IMR-90 (cell line): ENCODE measurements at regions not wholly inside any gene's neighbourhood (a gene's known extent, or its start where the extent isn't known, plus 50 kb on each side); places are given as distances from the start of the nearest gene placed in this dataset.

Experiments
- ATAC-seq: fragments of 200-7000 bp; cut with Tn5 transposase; 2 replicates; pipeline ENCODE4 v1.9.1; 2020; ENCODE audit warnings: low read depth, mild to moderate bottlenecking, moderate library complexity
- BruUV-seq: library from RNA; stranded (reverse); fragments of 400-500 nt; replicated peaks from 2 replicates; lab custom pipeline; 2021; lab: Mats Ljungman, UMichigan
- CTCF ChIA-PET: fragments of 300-600 bp; formaldehyde crosslinking; extraction: SDS; loops from one replicate; lab custom pipeline; 2021; ENCODE audit warnings: antibody characterized with exemption; lab: Yijun Ruan, JAX
- POLR2A ChIA-PET: fragments of 300-600 bp; sonication (Branson Sonifier 250); formaldehyde crosslinking; loops from one replicate; lab custom pipeline; 2022; ENCODE audit warnings: antibody characterized with exemption; ENCODE audit not compliant: unreplicated experiment; lab: Charles Lee
- DNase-seq: peaks from one replicate; pipeline ENCODE4 v3.0.0; 2013
- H2AFZ ChIP-seq: replicated peaks from 2 replicates; pipeline ENCODE3; 2013; ENCODE audit warnings: low read length, mild to moderate bottlenecking; ENCODE audit not compliant: poor library complexity
- H2AK5ac ChIP-seq: 2 replicates; pipeline ENCODE4 v1.6.1; 2013; ENCODE audit warnings: low read depth, low read length, inconsistent platforms
- H2AK9ac ChIP-seq: replicated peaks from 2 replicates; pipeline ENCODE3; 2013; ENCODE audit warnings: mild to moderate bottlenecking, low read depth, low read length, moderate library complexity; ENCODE audit not compliant: poor library complexity
- H2BK120ac ChIP-seq: 2 replicates; pipeline ENCODE4 v1.6.1; 2013; ENCODE audit warnings: low read depth, low read length, inconsistent platforms
- H2BK15ac ChIP-seq: 3 replicates; pipeline ENCODE4 v1.6.1; 2013; ENCODE audit warnings: low read depth, low read length, inconsistent platforms
- H2BK20ac ChIP-seq: 2 replicates; pipeline ENCODE4 v1.6.1; 2013; ENCODE audit warnings: low read depth, mild to moderate bottlenecking, inconsistent platforms, low read length, moderate library complexity
- H2BK5ac ChIP-seq: 2 replicates; pipeline ENCODE4 v1.6.1; 2013; ENCODE audit warnings: mild to moderate bottlenecking, low read depth, low read length, inconsistent platforms; ENCODE audit not compliant: poor library complexity, severe bottlenecking
- H3K14ac ChIP-seq: replicated peaks from 2 replicates; pipeline ENCODE4 v1.6.1; 2013; ENCODE audit warnings: low read depth, low read length, inconsistent platforms
- H3K18ac ChIP-seq: 2 replicates; pipeline ENCODE4 v1.6.1; 2013; ENCODE audit warnings: low read depth, low read length, control low read depth
- H3K23ac ChIP-seq: 2 replicates; pipeline ENCODE4 v1.6.1; 2013; ENCODE audit warnings: low read depth, low read length, inconsistent platforms
- H3K27ac ChIP-seq: 2 replicates; pipeline ENCODE4 v1.5.1; 2013; ENCODE audit warnings: mild to moderate bottlenecking, control low read depth, low read length; ENCODE audit not compliant: insufficient read depth
- H3K27me3 ChIP-seq: 2 replicates; pipeline ENCODE4 v1.6.1; 2013; ENCODE audit warnings: low read length; ENCODE audit not compliant: control insufficient read depth, insufficient read depth
- H3K36me3 ChIP-seq: 2 replicates; pipeline ENCODE4 v1.6.1; 2013; ENCODE audit warnings: low read length, mixed read lengths; ENCODE audit not compliant: control insufficient read depth, insufficient read depth
- H3K4ac ChIP-seq: 2 replicates; pipeline ENCODE4 v1.6.1; 2013; ENCODE audit warnings: low read depth, low read length, inconsistent platforms
- H3K4me1 ChIP-seq: 2 replicates; pipeline ENCODE4 v1.6.1; 2013; ENCODE audit warnings: low read length, mixed read lengths; ENCODE audit not compliant: control insufficient read depth, insufficient read depth
- H3K4me2 ChIP-seq: 2 replicates; pipeline ENCODE4 v1.6.1; 2013; ENCODE audit warnings: low read depth, mild to moderate bottlenecking, control low read depth, low read length, moderate library complexity
- H3K4me3 ChIP-seq: 2 replicates; pipeline ENCODE4 v1.5.1; 2013; ENCODE audit warnings: low read depth, mild to moderate bottlenecking, control low read depth, low read length, moderate library complexity; ENCODE audit not compliant: insufficient read depth
- H3K56ac ChIP-seq: 2 replicates; pipeline ENCODE4 v1.6.1; 2013; ENCODE audit warnings: low read length, inconsistent platforms; ENCODE audit not compliant: insufficient read depth; ENCODE audit errors: extremely low read depth
- H3K79me1 ChIP-seq, 2 experiments: 2 replicates each; pipeline ENCODE4 v1.6.1; 2013; ENCODE audit warnings: low read length in 2 of 2, inconsistent platforms in 1 of 2, low read depth in 1 of 2
- H3K9ac ChIP-seq: 2 replicates; pipeline ENCODE4 v1.6.1; 2013; ENCODE audit warnings: low read depth, low read length, control low read depth
- H3K9me1 ChIP-seq: 2 replicates; pipeline ENCODE4 v1.6.1; 2013; ENCODE audit warnings: low read length, inconsistent platforms; ENCODE audit not compliant: insufficient read depth
- H3K9me3 ChIP-seq: 2 replicates; pipeline ENCODE4 v1.6.1; 2013; ENCODE audit warnings: low read length; ENCODE audit not compliant: control insufficient read depth, insufficient read depth
- H4K20me1 ChIP-seq: 2 replicates; pipeline ENCODE4 v1.6.1; 2013; ENCODE audit warnings: low read length, inconsistent platforms; ENCODE audit not compliant: insufficient read depth
- H4K5ac ChIP-seq: 2 replicates; pipeline ENCODE4 v1.6.1; 2013; ENCODE audit warnings: mild to moderate bottlenecking, low read depth, low read length, control low read depth
- H4K8ac ChIP-seq, 2 experiments: 2 replicates each; pipeline ENCODE4 v1.6.1; 2013; ENCODE audit warnings: low read depth in 2 of 2, low read length in 2 of 2, control low read depth in 1 of 2, inconsistent platforms in 1 of 2
- H4K91ac ChIP-seq: 2 replicates; pipeline ENCODE4 v1.6.1; 2013; ENCODE audit warnings: low read depth, low read length, inconsistent platforms; ENCODE audit not compliant: insufficient read depth
- BHLHE40 ChIP-seq: fragments of 150-350 bp; IDR thresholded peaks from 2 replicates; pipeline ENCODE4 v1.6.1; 2016; ENCODE audit warnings: mild to moderate bottlenecking, low read depth, low read length
- CEBPB ChIP-seq: IDR thresholded peaks from 2 replicates; pipeline ENCODE4 v1.6.1; 2012; ENCODE audit warnings: low read depth, low read length, improper control_type of control experiment
- CHD1 ChIP-seq: IDR thresholded peaks from 2 replicates; pipeline ENCODE4 v1.6.1; 2012; ENCODE audit warnings: low read depth, low read length, improper control_type of control experiment
- FOS ChIP-seq: fragments of 150-350 bp; IDR thresholded peaks from 2 replicates; pipeline ENCODE4 v1.6.1; 2016; ENCODE audit warnings: low read depth, low read length
- MAFK ChIP-seq: IDR thresholded peaks from 2 replicates; pipeline ENCODE4 v1.6.1; 2012; ENCODE audit warnings: low read depth, low read length, improper control_type of control experiment
- MAZ ChIP-seq: IDR thresholded peaks from 2 replicates; pipeline ENCODE4 v1.6.1; 2012; ENCODE audit warnings: low read depth, mild to moderate bottlenecking, low read length, improper control_type of control experiment, moderate library complexity, borderline replicate concordance
- MXI1 ChIP-seq: IDR thresholded peaks from 2 replicates; pipeline ENCODE4 v1.6.1; 2012; ENCODE audit warnings: low read depth, mild to moderate bottlenecking, low read length, moderate library complexity, borderline replicate concordance
- NFE2L2 ChIP-seq: fragments of 150-350 bp; IDR thresholded peaks from 2 replicates; pipeline ENCODE4 v1.6.1; 2016; ENCODE audit warnings: low read depth, mild to moderate bottlenecking, low read length
- POLR2A ChIP-seq: IDR thresholded peaks from 2 replicates; pipeline ENCODE4 v1.6.1; 2012; ENCODE audit warnings: mild to moderate bottlenecking, low read depth, low read length
- RAD21 ChIP-seq: IDR thresholded peaks from 2 replicates; pipeline ENCODE4 v1.6.1; 2012; ENCODE audit warnings: low read length, improper control_type of control experiment
- RCOR1 ChIP-seq: IDR thresholded peaks from 2 replicates; pipeline ENCODE4 v1.6.1; 2012; ENCODE audit warnings: mild to moderate bottlenecking, low read length, improper control_type of control experiment; ENCODE audit not compliant: insufficient replicate concordance
- RFX5 ChIP-seq: IDR thresholded peaks from 2 replicates; pipeline ENCODE4 v1.8.0; 2012; ENCODE audit warnings: low read depth, mild to moderate bottlenecking, low read length, moderate library complexity
- SMC3 ChIP-seq: fragments of 150-350 bp; IDR thresholded peaks from 2 replicates; pipeline ENCODE4 v1.6.1; 2016; ENCODE audit warnings: low read depth, mild to moderate bottlenecking, antibody characterized with exemption, low read length, moderate library complexity
- USF2 ChIP-seq: fragments of 150-350 bp; IDR thresholded peaks from 2 replicates; pipeline ENCODE4 v1.6.1; 2017; ENCODE audit warnings: mild to moderate bottlenecking, antibody characterized with exemption, low read length, low read depth
- WGBS, 2 experiments: methylation state at CpG; one replicate each; pipeline versions ENCODE4 v1.1.5 to v1.1.7; 2013; ENCODE audit warnings: missing lambda C conversion rate in 2 of 2; ENCODE audit not compliant: insufficient read length in 1 of 2; ENCODE audit errors: extremely low coverage in 2 of 2; 5-methylcytosine and 5-hydroxymethylcytosine counted together
- dilution Hi-C: fragments of 300-500 bp; cut with HindIII; formaldehyde crosslinking; loops from one replicate; pipeline ENCODE4 v1.14.3; 2018; ENCODE audit warnings: low sequenced_read_pairs; ENCODE audit not compliant: unreplicated experiment
- in situ Hi-C: fragments of 300-500 bp; cut with MboI; formaldehyde crosslinking; loops from 3 replicates; pipeline ENCODE4 v1.14.3; 2019; ENCODE audit warnings: low sequenced_read_pairs, inconsistent platforms, mixed read lengths
- intact Hi-C: fragments of 100-400 bp; cut with micrococcal nuclease; formaldehyde crosslinking; loops from 2 replicates; pipeline ENCODE4 v1.10.0; 2022
- TF ChIP-seq, protein P1 (sequence below): conservative IDR thresholded peaks from 2 replicates; pipeline ENCODE4 v1.5.1; 2012; ENCODE audit warnings: mild to moderate bottlenecking, low read depth, low read length, improper control_type of control experiment
- TF ChIP-seq, protein P2 (sequence below): fragments of 150-350 bp; IDR thresholded peaks from 2 replicates; pipeline ENCODE4 v1.6.1; 2016; ENCODE audit warnings: low read depth, mild to moderate bottlenecking, low read length, moderate library complexity, borderline replicate concordance

DNA sequence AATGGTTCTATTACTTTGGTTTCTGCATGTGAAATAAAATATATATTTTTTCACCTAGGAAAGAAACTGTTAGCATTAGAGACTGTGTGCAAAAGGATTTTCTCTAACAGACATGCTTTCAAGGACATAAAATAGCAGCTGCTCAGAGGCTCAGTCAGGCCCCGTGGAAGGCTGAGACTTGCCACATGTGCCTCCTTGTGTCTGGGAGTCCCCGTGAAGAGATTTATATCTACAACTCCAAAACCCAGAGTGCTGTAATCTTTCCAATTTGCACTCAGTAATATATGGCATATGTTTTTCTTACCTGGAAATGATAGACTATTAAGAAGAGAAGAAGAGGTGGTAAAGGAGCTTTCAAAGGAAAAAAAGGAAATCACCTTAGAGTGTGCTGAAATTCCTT lies 371.6 kb upstream of the OBI1 start:
- intact Hi-C loops = no loop called here
- no peaks in the 10 kb centered on the region for H3K79me1 ChIP-seq
- no peak overlapping the region for H3K4ac ChIP-seq
- no peaks in the 10 kb centered on the region for H3K9me3 ChIP-seq
- H2BK20ac ChIP-seq = no peak overlapping the region
- no peaks in the 10 kb centered on the region for H3K36me3 ChIP-seq
- H4K8ac ChIP-seq = no peak overlapping the region
- H3K9ac ChIP-seq = no peak overlapping the region
- no peak overlapping the region for H2AFZ ChIP-seq
- H3K27me3 ChIP-seq = no peaks in the 10 kb centered on the region
- no CpG with 5 or more reads among the region's 2 CpGs for WGBS, 2 experiments
- no peak overlapping the region for H3K18ac ChIP-seq
- DNase-seq (no peak), ATAC-seq (no peak)
- H2AK5ac ChIP-seq = no peak overlapping the region
- H3K27ac ChIP-seq = no peak overlapping the region
- H2BK15ac ChIP-seq = no peak overlapping the region
- no peak for TF ChIP-seq MAZ
- no peak for TF ChIP-seq RAD21
- TF ChIP-seq MAFK = no peak
- TF ChIP-seq USF2 = no peak
- TF ChIP-seq RFX5 = no peak
- TF ChIP-seq MXI1 = no peak
- no peak for TF ChIP-seq BHLHE40
- TF ChIP-seq SMC3 = no peak
- no peak for TF ChIP-seq CEBPB
- TF ChIP-seq POLR2A = no peak
- TF ChIP-seq NFE2L2 = no peak
- TF ChIP-seq, protein P1, sequence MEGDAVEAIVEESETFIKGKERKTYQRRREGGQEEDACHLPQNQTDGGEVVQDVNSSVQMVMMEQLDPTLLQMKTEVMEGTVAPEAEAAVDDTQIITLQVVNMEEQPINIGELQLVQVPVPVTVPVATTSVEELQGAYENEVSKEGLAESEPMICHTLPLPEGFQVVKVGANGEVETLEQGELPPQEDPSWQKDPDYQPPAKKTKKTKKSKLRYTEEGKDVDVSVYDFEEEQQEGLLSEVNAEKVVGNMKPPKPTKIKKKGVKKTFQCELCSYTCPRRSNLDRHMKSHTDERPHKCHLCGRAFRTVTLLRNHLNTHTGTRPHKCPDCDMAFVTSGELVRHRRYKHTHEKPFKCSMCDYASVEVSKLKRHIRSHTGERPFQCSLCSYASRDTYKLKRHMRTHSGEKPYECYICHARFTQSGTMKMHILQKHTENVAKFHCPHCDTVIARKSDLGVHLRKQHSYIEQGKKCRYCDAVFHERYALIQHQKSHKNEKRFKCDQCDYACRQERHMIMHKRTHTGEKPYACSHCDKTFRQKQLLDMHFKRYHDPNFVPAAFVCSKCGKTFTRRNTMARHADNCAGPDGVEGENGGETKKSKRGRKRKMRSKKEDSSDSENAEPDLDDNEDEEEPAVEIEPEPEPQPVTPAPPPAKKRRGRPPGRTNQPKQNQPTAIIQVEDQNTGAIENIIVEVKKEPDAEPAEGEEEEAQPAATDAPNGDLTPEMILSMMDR = no peak
- no peak for TF ChIP-seq FOS
- TF ChIP-seq, protein P2, sequence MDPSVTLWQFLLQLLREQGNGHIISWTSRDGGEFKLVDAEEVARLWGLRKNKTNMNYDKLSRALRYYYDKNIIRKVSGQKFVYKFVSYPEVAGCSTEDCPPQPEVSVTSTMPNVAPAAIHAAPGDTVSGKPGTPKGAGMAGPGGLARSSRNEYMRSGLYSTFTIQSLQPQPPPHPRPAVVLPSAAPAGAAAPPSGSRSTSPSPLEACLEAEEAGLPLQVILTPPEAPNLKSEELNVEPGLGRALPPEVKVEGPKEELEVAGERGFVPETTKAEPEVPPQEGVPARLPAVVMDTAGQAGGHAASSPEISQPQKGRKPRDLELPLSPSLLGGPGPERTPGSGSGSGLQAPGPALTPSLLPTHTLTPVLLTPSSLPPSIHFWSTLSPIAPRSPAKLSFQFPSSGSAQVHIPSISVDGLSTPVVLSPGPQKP = no peak
- no peak for TF ChIP-seq RCOR1
- TF ChIP-seq CHD1 = no peak
- no peaks in the 10 kb centered on the region for H3K4me1 ChIP-seq
- no peak overlapping the region for H3K23ac ChIP-seq
- no peak overlapping the region for H3K14ac ChIP-seq
- dilution Hi-C loops = no loop called here
- no peaks in the 10 kb centered on the region for H3K9me1 ChIP-seq
- no peak overlapping the region for H3K56ac ChIP-seq
- no peak overlapping the region for H3K4me2 ChIP-seq
- no peak overlapping the region for H4K91ac ChIP-seq
- H2BK120ac ChIP-seq = no peak overlapping the region
- no peak overlapping the region for H2AK9ac ChIP-seq
- in situ Hi-C loops = no loop called here
- no peak overlapping the region for H4K5ac ChIP-seq
- no peaks in the 10 kb centered on the region for H4K20me1 ChIP-seq
- no TSS peak for BruUV-seq
- ChIA-PET CTCF (no interaction called here), POLR2A (no interaction called here)
- no peak overlapping the region for H2BK5ac ChIP-seq
- H3K4me3 ChIP-seq = no peak overlapping the region
